VCaP (cell line): ENCODE measurements at regions not wholly inside any gene's neighbourhood (a gene's known extent, or its start where the extent isn't known, plus 50 kb on each side); places are given as distances from the start of the nearest gene placed in this dataset.
A peak's percentile ranks its signal among the peaks of the same experiment; 100 is the strongest.

Source experiments
- H3K27ac ChIP-seq: fragments of 450-650 bp; 2 replicates; pipeline ENCODE4 v1.5.1; 2017
- TF ChIP-seq, protein P1 (sequence below): fragments of 450-650 bp; conservative IDR thresholded peaks from 2 replicates; pipeline ENCODE4 v1.5.1; 2017; ENCODE audit warnings: mild to moderate bottlenecking, moderate library complexity

DNA sequence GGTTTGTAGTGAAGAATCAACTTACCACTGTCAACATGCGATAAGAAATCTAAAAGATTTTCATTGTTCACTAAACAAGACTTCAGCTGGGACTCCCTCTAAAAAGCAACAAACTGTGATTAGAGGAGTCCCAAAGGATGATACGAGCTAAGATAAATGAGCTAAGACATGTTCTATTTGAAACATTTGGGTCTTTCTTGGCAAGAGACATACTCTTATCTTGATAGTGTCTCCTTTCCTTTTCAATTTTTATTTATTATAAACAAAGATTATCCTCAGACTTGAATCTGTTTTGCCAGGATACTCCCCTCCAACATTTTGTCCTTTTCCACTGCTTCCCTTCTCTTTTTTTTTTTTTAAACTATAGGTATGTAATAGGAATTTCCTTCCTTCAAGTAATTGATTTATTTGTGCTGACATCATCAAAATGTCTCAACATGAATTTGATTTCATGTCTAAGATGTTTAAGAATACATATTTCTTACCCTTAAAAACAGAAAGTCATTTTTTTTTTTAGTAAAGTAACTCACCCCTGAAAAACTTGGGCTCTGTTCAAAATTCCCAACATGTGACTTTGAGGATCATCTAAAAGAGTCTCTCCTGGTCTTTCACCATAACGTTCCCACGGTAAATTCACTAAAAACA lies 158.4 kb upstream of the NRP1 start:
- TF ChIP-seq, protein P1, sequence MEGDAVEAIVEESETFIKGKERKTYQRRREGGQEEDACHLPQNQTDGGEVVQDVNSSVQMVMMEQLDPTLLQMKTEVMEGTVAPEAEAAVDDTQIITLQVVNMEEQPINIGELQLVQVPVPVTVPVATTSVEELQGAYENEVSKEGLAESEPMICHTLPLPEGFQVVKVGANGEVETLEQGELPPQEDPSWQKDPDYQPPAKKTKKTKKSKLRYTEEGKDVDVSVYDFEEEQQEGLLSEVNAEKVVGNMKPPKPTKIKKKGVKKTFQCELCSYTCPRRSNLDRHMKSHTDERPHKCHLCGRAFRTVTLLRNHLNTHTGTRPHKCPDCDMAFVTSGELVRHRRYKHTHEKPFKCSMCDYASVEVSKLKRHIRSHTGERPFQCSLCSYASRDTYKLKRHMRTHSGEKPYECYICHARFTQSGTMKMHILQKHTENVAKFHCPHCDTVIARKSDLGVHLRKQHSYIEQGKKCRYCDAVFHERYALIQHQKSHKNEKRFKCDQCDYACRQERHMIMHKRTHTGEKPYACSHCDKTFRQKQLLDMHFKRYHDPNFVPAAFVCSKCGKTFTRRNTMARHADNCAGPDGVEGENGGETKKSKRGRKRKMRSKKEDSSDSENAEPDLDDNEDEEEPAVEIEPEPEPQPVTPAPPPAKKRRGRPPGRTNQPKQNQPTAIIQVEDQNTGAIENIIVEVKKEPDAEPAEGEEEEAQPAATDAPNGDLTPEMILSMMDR: no peak
- no peak overlapping the region for H3K27ac ChIP-seq

DNA sequence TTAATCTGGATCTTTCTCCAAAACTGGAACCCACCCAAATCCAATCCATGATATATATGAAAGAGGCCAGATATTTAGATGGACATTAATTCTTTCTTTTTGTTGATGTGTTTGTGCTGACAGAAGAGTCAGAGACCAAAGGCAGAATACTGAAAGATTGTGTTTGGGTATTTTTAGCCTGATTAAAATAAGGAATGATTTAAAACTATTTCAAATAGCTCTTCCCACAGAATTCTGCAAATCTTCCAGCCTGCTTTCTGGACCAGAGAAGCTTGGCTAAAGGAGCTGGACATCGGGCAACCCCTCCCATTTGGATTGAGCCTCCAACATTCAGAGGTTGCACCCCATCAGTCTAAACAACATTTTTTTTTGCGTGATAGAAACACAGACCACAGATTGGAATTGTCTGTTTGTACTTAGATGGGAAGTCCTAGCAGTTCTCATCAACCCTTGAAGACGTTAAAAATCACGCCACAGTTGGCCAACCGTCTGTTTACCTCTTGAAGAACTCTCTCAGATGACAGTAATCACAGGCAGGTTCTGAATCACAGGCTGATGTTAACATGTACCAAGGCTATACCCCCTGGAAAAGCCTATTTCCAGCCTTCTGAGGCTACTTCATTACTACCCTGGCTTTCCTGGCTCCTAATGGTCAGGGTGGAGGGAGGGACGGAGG lies 155.2 kb upstream of the NRP1 start:
- H3K27ac ChIP-seq: no peak overlapping the region
- TF ChIP-seq, protein P1: no peak

DNA sequence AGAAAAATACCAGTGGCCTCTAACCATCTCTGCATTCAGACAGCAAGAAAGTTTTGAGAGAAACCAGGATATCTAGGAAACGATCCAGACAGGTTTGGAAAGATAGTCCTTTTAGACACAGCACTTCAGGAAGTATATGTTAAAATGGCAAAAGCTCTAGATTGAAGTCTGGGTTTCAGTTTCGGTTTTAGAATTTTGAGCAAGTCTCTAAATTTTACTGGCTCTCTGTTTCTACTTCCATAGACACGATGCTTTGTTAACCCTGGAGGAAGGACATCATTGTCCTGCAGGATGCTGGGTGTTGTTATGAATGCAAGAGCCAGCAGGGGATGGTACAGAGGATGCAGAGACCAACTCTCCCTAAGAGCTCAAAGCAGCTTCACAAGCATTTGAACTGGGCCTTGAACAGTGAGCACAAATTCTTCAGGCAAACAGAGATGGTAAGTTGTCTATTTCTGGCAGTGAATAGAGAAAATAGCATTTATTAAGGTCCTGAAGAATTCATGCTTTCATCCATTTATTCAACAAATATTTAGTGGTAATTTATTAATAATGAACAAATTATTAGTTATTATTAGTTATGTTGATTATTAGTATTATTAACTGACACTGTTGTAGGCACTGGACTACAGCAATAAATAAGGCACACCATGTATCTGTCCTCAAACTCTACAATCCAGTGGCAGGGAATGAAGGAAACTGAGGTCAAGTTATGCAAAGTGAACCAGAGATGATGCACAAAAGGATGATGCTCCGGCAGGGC lies 152.7 kb upstream of the NRP1 start:
- TF ChIP-seq, protein P1: no peak
- H3K27ac ChIP-seq: no peak overlapping the region

DNA sequence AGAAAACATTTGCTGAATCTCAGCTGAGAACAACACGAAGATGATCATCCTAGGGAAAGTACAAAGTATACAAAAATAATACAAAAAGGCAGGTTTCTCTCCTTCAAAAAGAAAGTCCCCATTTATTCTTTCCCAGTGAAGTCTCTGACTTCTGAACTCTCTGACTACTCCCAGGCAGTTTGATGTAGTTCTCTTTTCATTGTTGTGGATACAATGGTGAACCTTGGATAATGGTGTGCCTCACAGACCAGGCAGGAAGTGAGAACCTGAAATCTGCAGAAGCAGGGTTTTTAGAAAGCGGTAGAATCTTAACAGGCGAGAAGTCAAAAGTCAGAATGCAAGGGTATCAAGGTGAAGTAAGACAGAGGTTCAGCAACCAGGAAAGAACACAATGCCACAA lies 150.8 kb upstream of the NRP1 start:
- H3K27ac ChIP-seq: peak overlapping the region; percentile 57
- TF ChIP-seq, protein P1: no peak

DNA sequence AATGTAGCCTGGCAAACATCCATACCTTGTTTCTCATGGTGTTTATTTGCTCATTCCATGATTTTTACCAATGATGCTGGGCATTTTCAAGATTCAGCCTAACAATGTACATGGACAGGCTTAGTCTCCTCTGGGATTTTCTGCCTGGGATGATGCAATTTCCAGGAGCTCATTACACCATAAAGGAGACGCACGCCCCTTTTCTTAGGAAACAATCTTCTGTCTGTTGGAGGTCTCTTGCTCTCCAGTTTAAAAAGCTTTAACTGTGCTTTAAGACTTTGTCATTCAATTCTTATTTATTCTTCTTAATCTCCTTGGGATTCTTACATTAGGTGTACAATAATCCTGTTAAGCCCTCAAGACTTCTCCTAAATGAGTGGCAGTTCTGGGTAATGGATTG lies 150.3 kb upstream of the NRP1 start:
- peak overlapping the region; percentile 57 for H3K27ac ChIP-seq
- TF ChIP-seq, protein P1: no peak

DNA sequence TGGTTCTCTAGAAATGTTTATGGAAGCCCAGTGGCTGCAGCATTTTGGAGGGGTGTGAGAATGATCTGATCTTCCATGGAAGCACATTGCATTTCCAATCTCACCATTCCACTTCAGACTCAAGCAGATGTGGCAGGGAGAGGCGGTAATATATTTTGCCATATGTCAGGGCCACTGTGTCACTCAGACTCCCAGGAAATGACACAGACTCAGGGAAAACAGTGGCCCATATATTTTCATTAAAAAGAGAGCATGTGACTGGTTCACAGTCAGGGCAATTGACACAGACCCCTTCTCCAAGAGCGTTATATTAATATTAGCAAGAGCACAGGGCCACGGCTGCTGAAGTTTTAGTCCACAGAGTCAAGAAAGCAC lies 149.3 kb upstream of the NRP1 start:
- TF ChIP-seq, protein P1: no peak
- H3K27ac ChIP-seq: peak overlapping the region; percentile 57

DNA sequence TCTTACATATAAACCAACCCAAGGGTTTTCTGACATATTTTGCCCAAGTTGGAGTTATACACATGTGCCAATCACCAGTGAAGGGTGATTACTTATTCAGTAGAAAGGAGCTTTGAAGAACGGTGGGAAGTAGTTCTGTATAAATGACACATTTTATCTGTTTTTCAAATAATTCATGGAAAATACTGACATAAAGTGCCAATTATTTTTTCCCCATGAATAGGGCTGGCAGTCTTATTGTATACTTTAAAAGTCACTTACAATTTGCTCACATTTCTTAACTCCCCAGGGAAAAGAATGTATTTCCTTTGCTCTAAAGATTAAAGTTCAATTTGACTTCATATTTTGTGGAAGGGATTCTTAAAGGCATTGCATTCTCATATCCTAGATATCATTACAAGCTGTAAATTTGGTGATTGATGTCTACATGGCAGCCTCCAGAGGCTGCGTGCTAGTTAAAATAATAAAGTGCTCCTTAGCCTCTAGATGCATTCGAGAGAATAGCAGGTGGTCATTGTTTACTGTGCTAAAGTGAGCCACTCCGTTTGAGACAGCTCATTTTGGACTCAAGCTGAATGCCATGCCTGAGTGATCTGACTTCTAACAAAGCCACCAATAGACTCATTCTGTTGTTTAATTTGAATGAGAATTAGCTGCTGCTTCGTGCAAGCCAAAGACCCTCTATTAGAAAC lies 148.8 kb upstream of the NRP1 start:
- peak overlapping the region; percentile 57; the same call in 1 of the 2 replicates for H3K27ac ChIP-seq
- TF ChIP-seq, protein P1: no peak
